ENCODE measurements at regions not wholly inside any gene's neighbourhood (a gene's known extent, or its start where the extent isn't known, plus 50 kb on each side); places are given as distances from the start of the nearest gene placed in this dataset.
"Not testable (repeated sequence)": the region's sequence is repeated elsewhere in the genome, so short reads cannot be mapped to it uniquely, and the experiment has no call there.

GRCh38 chr10:83678850-83679249 lies 460.5 kb upstream of the GHITM start:
- DNase-seq: no peak

- DNase-seq: no peak
These were observed 458.8 kb upstream of the GHITM start for GRCh38 chr10:83680470-83680891.

DNA sequence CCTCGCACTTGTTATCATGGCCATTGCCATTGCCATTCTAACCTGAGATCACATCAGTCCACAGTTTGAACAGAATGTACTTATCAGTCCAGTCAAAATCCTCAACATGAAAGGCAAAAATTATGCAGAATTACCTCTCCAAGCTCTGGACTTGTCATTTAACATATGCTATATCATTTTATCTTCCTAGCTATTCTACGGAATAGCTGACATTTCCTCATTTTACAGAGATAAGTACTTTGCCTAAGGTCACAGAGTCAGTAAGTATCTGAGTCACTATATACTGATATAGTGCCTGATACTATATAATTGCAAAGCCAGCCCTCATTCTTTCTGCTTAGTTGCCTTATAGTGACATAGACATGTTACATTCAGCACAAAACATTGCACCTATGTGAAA lies 456.9 kb upstream of the GHITM start:
- no peak for DNase-seq

GRCh38 chr10:83685458-83685857 lies 453.9 kb upstream of the GHITM start:
- DNase-seq: no peak

DNA sequence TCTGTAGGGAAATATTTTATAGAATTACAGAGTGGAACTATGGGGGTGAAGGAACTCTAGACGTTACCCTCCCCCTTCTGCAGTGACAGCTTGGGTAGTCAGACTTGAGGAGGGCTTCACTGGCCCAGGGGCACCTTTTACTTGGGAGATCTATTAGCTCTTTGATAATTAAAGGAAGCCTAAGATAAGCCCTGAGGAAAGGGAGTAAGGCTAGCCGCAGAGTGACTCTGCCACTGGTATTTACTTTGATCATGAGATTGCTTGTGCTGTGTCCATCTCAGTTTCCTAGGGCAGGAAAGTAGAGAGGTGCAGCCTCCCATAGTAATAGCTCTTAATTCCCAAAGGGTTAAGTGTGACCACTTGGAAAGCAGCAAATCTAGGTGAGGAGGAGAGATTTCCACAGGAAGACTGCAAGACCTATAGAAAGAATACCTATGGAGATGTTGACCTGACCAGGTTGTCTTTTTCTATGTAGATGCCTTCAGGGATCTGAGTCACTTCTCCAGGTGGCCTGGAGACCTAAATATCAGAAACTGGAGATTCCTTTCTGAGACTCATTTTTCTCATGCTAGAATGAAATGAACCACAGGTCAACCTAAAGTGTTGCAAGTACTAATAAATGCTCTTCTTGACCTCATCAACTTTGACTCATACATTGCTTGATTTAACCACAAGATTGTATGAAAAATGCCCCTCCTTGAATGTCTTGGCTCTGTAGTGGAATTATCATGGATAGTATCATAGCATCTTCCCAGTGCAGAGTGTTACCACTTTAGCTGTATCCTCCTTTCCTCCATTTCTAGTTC lies 447.3 kb upstream of the GHITM start:
- no peak for DNase-seq

GRCh38 chr10:83698899-83699298 lies 440.4 kb upstream of the GHITM start:
- no peak for DNase-seq

DNA sequence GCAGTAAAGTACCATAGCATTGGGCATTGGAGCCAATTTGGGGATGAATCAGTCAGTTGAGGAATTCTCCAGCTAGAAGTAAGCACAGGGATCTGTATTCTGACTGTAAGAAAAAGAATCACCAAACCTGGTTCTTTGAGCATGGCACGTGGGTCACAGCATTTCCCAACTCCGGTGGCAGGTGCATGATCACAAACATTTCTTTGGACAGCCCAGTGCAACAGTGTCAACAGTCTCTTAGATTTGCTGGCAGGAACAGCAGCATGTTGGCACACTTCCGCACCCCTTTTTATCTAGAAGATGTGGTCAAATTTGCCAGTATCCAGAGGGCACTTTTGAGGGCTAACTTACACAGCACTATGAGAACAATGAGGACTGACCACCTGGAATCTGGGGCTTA lies 437.5 kb upstream of the GHITM start:
- DNase-seq: no peak

GRCh38 chr10:83702731-83703130 lies 436.6 kb upstream of the GHITM start:
- no peak for DNase-seq

DNA sequence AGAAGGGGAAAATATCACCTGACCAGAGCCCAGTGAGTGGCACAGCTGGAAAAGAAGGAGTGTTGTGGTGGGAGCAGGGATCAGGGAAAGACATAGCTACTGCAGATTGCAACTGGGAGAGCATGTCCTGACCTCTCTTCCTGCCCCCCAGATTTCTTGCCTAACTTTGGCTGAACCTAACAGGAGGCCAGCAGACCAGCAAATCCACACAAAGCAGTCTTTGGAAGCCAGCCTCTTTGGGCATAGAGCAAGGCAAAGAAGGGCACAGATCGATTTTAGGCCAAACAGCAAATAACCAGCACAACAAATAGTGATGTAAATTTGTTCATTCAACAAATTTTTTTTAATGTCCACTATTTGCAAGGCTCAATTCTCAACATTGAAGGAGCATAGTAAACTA lies 433.2 kb upstream of the GHITM start:
- DNase-seq: no peak

GRCh38 chr10:83706952-83707582 lies 432.2 kb upstream of the GHITM start:
- no peak for DNase-seq

GRCh38 chr10:83713423-83713822 lies 425.9 kb upstream of the GHITM start:
- no peak for DNase-seq

DNA sequence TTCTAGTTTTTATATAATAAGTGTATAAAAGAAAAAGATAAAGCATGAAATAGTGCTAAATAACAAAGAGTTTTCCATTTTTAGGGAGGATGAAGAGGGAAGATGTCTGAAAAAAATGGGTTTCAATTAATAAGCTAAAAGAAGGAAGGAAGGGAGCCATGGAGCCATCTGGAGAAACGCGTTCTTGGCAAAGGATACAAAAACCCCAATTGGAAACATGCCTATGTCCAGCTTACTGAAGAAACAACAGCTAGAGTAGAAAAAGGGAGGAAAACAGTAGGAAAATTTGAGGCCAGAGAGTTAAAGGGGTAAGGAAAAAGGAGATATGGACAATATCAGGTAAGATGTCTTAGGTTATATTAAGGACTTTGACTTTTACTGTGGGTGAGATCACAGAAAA lies 416.2 kb upstream of the GHITM start:
- DNase-seq: no peak

DNA sequence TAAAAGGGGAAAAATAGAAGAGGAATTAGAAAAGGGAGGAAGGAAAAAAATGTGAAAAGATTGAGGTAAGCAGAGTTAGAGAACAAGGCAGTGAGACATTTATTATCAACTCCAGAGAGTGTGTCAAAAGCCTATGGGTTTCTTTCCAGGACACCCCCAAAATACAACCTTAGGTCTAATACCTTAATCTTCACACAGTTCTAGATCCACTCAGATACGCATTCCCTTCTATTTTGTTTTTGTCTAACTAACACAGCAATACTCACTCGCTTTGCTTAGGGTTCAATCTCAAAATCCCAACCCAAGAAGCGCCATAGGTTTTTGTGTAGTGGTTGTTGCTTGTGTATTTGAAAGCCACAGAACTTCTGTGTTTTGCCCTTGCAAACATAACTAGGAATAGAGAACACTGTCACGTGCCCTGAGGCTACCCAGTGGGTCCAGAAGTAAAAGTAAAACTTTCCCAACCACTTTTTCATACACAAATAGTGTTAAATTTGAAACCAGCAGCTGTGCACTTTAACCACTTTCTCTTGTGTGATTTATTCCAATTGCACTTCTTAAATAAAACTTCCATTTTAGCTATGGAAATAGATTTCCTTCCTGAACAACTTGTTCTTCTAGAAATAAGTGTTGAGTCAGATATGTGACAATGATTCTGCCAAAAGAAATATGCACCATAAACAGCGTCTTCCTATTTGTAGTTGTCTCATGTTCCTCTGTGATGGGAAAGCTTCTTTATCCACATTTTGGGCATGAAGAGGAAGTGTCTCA lies 414.7 kb upstream of the GHITM start:
- DNase-seq: no peak

DNA sequence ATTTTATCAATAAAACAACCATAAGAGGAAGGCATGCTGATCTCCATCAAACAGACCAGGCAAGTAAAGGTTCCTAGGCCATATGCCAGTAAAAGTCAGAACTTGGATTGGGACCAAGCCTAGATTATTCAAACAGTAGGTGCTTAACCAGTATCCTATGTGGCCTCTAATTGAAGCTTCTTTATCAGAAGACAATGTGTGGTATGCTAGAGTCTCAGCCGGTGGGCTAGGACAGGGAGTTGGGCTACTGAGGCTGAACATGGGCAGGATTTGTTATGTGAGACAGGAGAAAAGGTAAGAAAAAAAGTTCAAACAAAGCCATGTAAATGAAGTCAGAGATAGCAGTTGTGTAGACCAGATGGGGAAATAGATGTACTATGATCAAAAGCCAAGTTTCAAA lies 413.7 kb upstream of the GHITM start:
- DNase-seq: no peak

GRCh38 chr10:83734278-83734677 lies 405.0 kb upstream of the GHITM start:
- DNase-seq: no peak

DNA sequence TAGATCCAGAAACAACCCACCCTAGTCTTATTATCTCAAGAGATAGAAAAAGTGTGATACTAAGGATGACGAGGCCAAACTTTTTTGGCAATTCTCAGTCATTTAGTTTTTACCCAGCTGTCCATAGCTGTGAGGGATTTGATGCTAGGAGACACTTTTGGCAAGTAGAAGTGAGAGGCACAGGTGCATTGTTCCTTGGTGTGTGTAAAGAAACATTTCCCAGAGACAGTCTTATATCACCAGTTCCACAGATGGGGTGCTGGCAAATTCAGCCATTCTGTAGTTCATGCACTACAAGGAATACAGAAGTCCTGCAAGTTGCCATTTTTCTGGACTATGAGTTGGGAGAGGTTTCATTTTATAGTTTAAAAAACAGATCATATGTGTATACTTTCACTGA lies 403.3 kb upstream of the GHITM start:
- no peak for DNase-seq

- DNase-seq: no peak
These were observed 388.7 kb upstream of the GHITM start for GRCh38 chr10:83750604-83751003.

DNA sequence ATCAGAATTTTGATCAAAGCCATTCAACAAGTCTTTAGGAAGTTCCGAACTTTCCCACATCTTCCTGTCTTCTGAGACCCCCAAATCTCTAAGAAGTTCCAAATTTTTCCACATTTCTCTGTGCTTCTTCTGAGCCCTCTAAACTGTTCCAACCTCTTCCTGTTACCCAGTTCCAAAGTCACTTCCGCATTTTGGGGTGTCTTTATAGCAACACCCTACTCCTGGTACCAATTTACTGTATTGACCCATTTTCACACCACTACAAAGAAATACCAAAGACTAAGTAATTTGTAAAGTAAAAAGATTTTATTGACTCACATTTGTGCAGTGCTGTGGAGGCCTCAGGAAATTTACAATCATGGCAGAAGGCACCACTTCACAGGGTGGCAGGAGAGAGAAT lies 385.8 kb upstream of the GHITM start:
- DNase-seq: no peak

- DNase-seq: no peak
These were observed 384.5 kb upstream of the GHITM start for GRCh38 chr10:83754857-83755256.

GRCh38 chr10:83760142-83760541 lies 379.2 kb upstream of the GHITM start:
- no peak for DNase-seq

GRCh38 chr10:83764666-83765065 lies 374.6 kb upstream of the GHITM start:
- DNase-seq: no peak

- no peak for DNase-seq
These were observed 373.6 kb upstream of the GHITM start for GRCh38 chr10:83765731-83766130.

DNA sequence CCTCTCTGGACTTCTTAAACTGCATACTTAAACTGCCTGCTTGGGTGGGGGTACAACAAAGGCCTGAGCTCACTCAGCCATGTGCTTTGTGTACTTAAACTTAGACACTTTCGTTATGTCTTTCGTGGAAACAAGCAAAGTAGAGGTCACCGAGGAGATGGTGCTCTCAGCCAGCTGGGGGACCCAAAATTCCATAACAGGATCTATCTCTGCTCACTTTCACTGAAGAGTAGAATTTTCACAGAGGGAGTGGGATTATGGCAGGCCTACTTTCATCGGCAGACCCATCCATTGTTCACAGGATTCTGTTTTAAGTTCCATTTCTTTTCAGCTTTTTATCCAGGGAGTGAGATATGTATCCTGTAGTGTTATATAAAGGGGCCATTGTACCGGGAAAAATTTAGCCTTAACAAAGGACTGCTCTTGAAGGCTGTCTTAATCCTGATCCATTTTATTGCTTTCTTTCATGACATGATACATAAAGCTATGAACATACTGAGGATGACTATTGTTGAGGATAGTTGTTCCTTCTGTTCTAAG lies 370.0 kb upstream of the GHITM start:
- DNase-seq: no peak

DNA sequence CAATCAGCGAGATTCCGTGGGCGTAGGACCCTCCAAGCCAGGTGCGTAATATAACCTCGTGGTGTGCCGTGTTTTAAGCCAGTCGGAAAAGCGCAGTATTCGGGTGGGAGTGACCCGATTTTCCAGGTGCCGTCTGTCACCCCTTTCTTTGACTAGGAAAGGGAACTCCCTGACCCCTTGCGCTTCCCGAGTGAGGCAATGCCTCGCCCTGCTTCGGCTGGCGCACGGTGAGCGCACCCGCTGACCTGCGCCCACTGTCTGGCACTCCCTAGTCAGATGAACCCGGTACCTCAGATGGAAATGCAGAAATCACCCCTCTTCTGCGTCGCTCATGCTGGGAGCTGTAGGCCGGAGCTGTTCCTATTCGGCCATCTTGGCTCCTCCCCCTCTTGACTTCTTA lies 352.6 kb upstream of the GHITM start:
- not testable (repeated sequence) for DNase-seq

Data from NCI-H2081 treated with DMSO at 0.1 percent for 48 hours (cell line).